ENCODE measurements at regions not wholly inside any gene's neighbourhood (a gene's known extent, or its start where the extent isn't known, plus 50 kb on each side); places are given as distances from the start of the nearest gene placed in this dataset.
A peak's percentile ranks its signal among the peaks of the same experiment; 100 is the strongest.

- DNase-seq (ENCODE audit: low spot score): no peak
Measured at GRCh38 chr3:188064831-188065493, 89.0 kb upstream of the LPP start.

GRCh38 chr3:188066141-188066540, 87.8 kb upstream of the LPP start:
- no peak for DNase-seq (ENCODE audit: low spot score)

- DNase-seq (ENCODE audit: low spot score): peak; percentile 57
Measured at GRCh38 chr3:188067932-188068331, 86.0 kb upstream of the LPP start.

- no peak for DNase-seq (ENCODE audit: low spot score)
Measured at GRCh38 chr3:188068342-188068741, 85.6 kb upstream of the LPP start.

GRCh38 chr3:188071636-188072035, 82.3 kb upstream of the LPP start:
- DNase-seq (ENCODE audit: low spot score): no peak

- no peak for DNase-seq (ENCODE audit: low spot score)
Measured at GRCh38 chr3:188076176-188076575, 77.8 kb upstream of the LPP start.

GRCh38 chr3:188077160-188077799, 76.7 kb upstream of the LPP start:
- DNase-seq (ENCODE audit: low spot score): no peak

GRCh38 chr3:188080091-188080490, 73.9 kb upstream of the LPP start:
- no peak for DNase-seq (ENCODE audit: low spot score)

GRCh38 chr3:188082031-188082430, 71.9 kb upstream of the LPP start:
- DNase-seq (ENCODE audit: low spot score): no peak

GRCh38 chr3:188082450-188082849, 71.5 kb upstream of the LPP start:
- DNase-seq (ENCODE audit: low spot score): peak; percentile 10

GRCh38 chr3:188083011-188083410, 70.9 kb upstream of the LPP start:
- DNase-seq (ENCODE audit: low spot score): no peak

- DNase-seq (ENCODE audit: low spot score): no peak
Measured at GRCh38 chr3:188084752-188085583, 69.0 kb upstream of the LPP start.

GRCh38 chr3:188085584-188086560, 68.1 kb upstream of the LPP start:
- no peak for DNase-seq (ENCODE audit: low spot score)

GRCh38 chr3:188088948-188089685, 64.8 kb upstream of the LPP start:
- no peak for DNase-seq (ENCODE audit: low spot score)

- no peak for DNase-seq (ENCODE audit: low spot score)
Measured at GRCh38 chr3:188090620-188091309, 63.2 kb upstream of the LPP start.

- DNase-seq (ENCODE audit: low spot score): no peak
Measured at GRCh38 chr3:188091746-188092145, 62.2 kb upstream of the LPP start.

GRCh38 chr3:188092648-188093047, 61.3 kb upstream of the LPP start:
- no peak for DNase-seq (ENCODE audit: low spot score)

- DNase-seq (ENCODE audit: low spot score): no peak
Measured at GRCh38 chr3:188095431-188095830, 58.5 kb upstream of the LPP start.

- DNase-seq (ENCODE audit: low spot score): no peak
Measured at GRCh38 chr3:188097791-188098190, 56.2 kb upstream of the LPP start.

GRCh38 chr3:188099907-188100306, 54.0 kb upstream of the LPP start:
- no peak for DNase-seq (ENCODE audit: low spot score)
